K562 (cell line): ENCODE measurements at regions not wholly inside any gene's neighbourhood (a gene's known extent, or its start where the extent isn't known, plus 50 kb on each side); places are given as distances from the start of the nearest gene placed in this dataset.
"Not testable (repeated sequence)": the region's sequence is repeated elsewhere in the genome, so short reads cannot be mapped to it uniquely, and the experiment has no call there.

Source experiments
- ATAC-seq: fragments of 200-7000 bp; cut with Tn5 transposase; 3 replicates; pipeline ENCODE4 v1.9.1; 2020; ENCODE audit warnings: moderate library complexity
- BruUV-seq: library from RNA; stranded (reverse); fragments of 400-500 nt; replicated peaks from 2 replicates; lab custom pipeline; 2021; lab: Mats Ljungman, UMichigan
- CTCF ChIA-PET: fragments of 300-600 bp; formaldehyde crosslinking; extraction: SDS; loops from one replicate; lab custom pipeline; 2021; ENCODE audit warnings: low intra/inter-chr PET ratio; lab: Yijun Ruan, JAX
- POLR2A ChIA-PET: fragments of 300-600, 350-650 bp; sonication (Branson Sonifier 250); formaldehyde crosslinking; extraction: SDS; loops from one replicate; lab custom pipeline; 2021; ENCODE audit warnings: antibody characterized with exemption, inconsistent platforms; lab: Yijun Ruan, JAX
- DNase-seq, 4 experiments: peaks; one replicate each; pipeline versions ENCODE4 v3.0.0 to v3.0.0-alpha.2; 2011 to 2018; ENCODE audit warnings: low spot score in 3 of 4, mixed read lengths in 3 of 4; ENCODE audit errors: extremely low read depth in 1 of 4
- FAIRE-seq: peaks from 2 replicates; lab custom pipeline; 2011; peaks lifted over from hg19 to GRCh38; lab: Jason Lieb, UNC
- H2AFZ ChIP-seq: 2 replicates; pipeline ENCODE4 v1.6.0; 2011; ENCODE audit warnings: low read depth, low read length, control low read depth, inconsistent platforms
- H3K27ac ChIP-seq: fragments of 200-600 bp; 3 replicates; pipeline ENCODE4 v1.8.0; 2011; ENCODE audit warnings: low read depth, mild to moderate bottlenecking, control low read depth, inconsistent platforms, low read length, moderate library complexity, mixed read lengths; ENCODE audit errors: extremely low read depth
- H3K27me3 ChIP-seq, 2 experiments: fragments of 300-600 bp in 1 of 2; 2 replicates in 1 of 2; 3 replicates in 1 of 2; pipeline versions ENCODE4 v1.6.0 to v1.8.0; 2011; ENCODE audit warnings: inconsistent platforms in 2 of 2, low read length in 2 of 2, mild to moderate bottlenecking in 1 of 2, mixed read lengths in 1 of 2, moderate library complexity in 1 of 2; ENCODE audit not compliant: control insufficient read depth in 2 of 2, insufficient read depth in 2 of 2
- H3K36me3 ChIP-seq: fragments of 300-600 bp; 3 replicates; pipeline ENCODE4 v1.8.0; 2011; ENCODE audit warnings: mild to moderate bottlenecking, low read length, inconsistent platforms; ENCODE audit not compliant: control insufficient read depth, insufficient read depth
- H3K4me1 ChIP-seq, 2 experiments: fragments of 200-600 bp in 1 of 2; replicated peaks in 1 of 2; 2 replicates in 1 of 2; 3 replicates in 1 of 2; pipeline versions ENCODE4 v1.5.1 to v1.8.0; 2011; ENCODE audit warnings: inconsistent platforms in 2 of 2, low read length in 2 of 2, mild to moderate bottlenecking in 1 of 2, mixed read lengths in 1 of 2, moderate library complexity in 1 of 2; ENCODE audit not compliant: control insufficient read depth in 2 of 2, insufficient read depth in 2 of 2
- H3K4me2 ChIP-seq: 2 replicates; pipeline ENCODE4 v1.6.1; 2011; ENCODE audit warnings: low read length, control low read depth, inconsistent platforms, mixed read lengths; ENCODE audit not compliant: insufficient read depth
- H3K4me3 ChIP-seq: fragments of 200-600 bp; sonication (generic), shearing (Covaris generic); 2 replicates; pipeline ENCODE4 v1.5.1; 2016; ENCODE audit warnings: control low read depth, inconsistent platforms
- H3K79me2 ChIP-seq: fragments of 200-600 bp; 3 replicates; pipeline ENCODE4 v1.8.0; 2011; ENCODE audit warnings: low read length, inconsistent platforms; ENCODE audit not compliant: control insufficient read depth, insufficient read depth
- H3K9ac ChIP-seq, 2 experiments: 2 replicates each; pipeline versions ENCODE4 v1.6.0 to v1.6.1; 2011; ENCODE audit warnings: low read depth in 2 of 2, low read length in 2 of 2, control low read depth in 1 of 2, inconsistent platforms in 1 of 2, mild to moderate bottlenecking in 1 of 2, mixed read lengths in 1 of 2; ENCODE audit not compliant: insufficient read depth in 1 of 2
- H3K9me1 ChIP-seq: one replicate; pipeline ENCODE4 v1.6.0; 2011; ENCODE audit warnings: inconsistent platforms, mild to moderate bottlenecking, low read length, moderate library complexity; ENCODE audit not compliant: control insufficient read depth, insufficient read depth
- H3K9me3 ChIP-seq: replicated peaks from 2 replicates; pipeline ENCODE4 v1.5.1; 2011; ENCODE audit warnings: low read depth, low read length, inconsistent platforms; ENCODE audit not compliant: control insufficient read depth, insufficient read depth
- H4K20me1 ChIP-seq: replicated peaks from 2 replicates; pipeline ENCODE4 v1.6.1; 2011; ENCODE audit warnings: low read length, inconsistent platforms, mixed read lengths; ENCODE audit not compliant: control insufficient read depth, insufficient read depth
- FOXP1 ChIP-seq: sonication (generic); formaldehyde crosslinking; IDR thresholded peaks from 2 replicates; pipeline ENCODE4 v1.8.0; 2022; ENCODE audit warnings: mild to moderate bottlenecking, missing genetic modification reagents
- KLF6 ChIP-seq: fragments of 250-450 bp; sonication (Bioruptor Pico); IDR thresholded peaks from 2 replicates; pipeline ENCODE4 v1.4.0; 2020; ENCODE audit warnings: mild to moderate bottlenecking, moderate library complexity, borderline replicate concordance
- NR0B1 ChIP-seq: fragments of 450-650 bp; IDR thresholded peaks from one replicate; pipeline ENCODE4 v1.6.1; 2018; ENCODE audit warnings: mild to moderate bottlenecking, moderate library complexity; ENCODE audit not compliant: partially characterized antibody
- PCBP2 ChIP-seq: fragments of 200-400 bp; formaldehyde crosslinking; IDR thresholded peaks from 2 replicates; pipeline ENCODE4 v1.6.1; 2018; ENCODE audit warnings: low read length, low read depth, mild to moderate bottlenecking, moderate library complexity; ENCODE audit not compliant: poor library complexity, severe bottlenecking
- STAT6 ChIP-seq: sonication (generic); formaldehyde crosslinking; IDR thresholded peaks from 2 replicates; pipeline ENCODE4 v1.8.1; 2023; ENCODE audit warnings: mild to moderate bottlenecking, missing genetic modification reagents
- TBP ChIP-seq: optimal IDR thresholded peaks from 2 replicates; pipeline ENCODE3; 2011; ENCODE audit warnings: low read depth, low read length, improper control_type of control experiment
- ZKSCAN3 ChIP-seq: fragments of 250-450 bp; sonication (Bioruptor Pico); IDR thresholded peaks from 2 replicates; pipeline ENCODE4 v1.4.0; 2020
- ZNF589 ChIP-seq: fragments of 200-800 bp; sonication (Bioruptor generic); IDR thresholded peaks from 2 replicates; pipeline ENCODE4 v1.6.1; 2016; ENCODE audit warnings: low read depth, missing genetic modification characterization, missing compliant biosample characterization
- ZNF76 ChIP-seq: fragments of 250-450 bp; sonication (Bioruptor Pico); IDR thresholded peaks from 2 replicates; pipeline ENCODE4 v1.4.0; 2020; ENCODE audit warnings: mild to moderate bottlenecking, moderate library complexity, borderline replicate concordance
- ZNF766 ChIP-seq: fragments of 200-800 bp; sonication (Bioruptor generic); conservative IDR thresholded peaks from 2 replicates; pipeline ENCODE4 v1.6.1; 2016; ENCODE audit warnings: missing genetic modification characterization, missing compliant biosample characterization
- WGBS: fragments of 100-300 bp; shearing (Covaris generic); methylation state at CpG from one replicate; pipeline ENCODE4 v1.1.6; 2016; ENCODE audit warnings: low coverage, mixed read lengths; ENCODE audit not compliant: insufficient coverage; ENCODE audit errors: missing lambda C conversion rate; 5-methylcytosine and 5-hydroxymethylcytosine counted together
- in situ Hi-C: fragments of 300-500 bp; cut with MboI; formaldehyde crosslinking; loops from 4 replicates; pipeline ENCODE4 v1.15.0; 2018; ENCODE audit warnings: inconsistent platforms, mixed read lengths
- intact Hi-C: fragments of 100-400 bp; cut with micrococcal nuclease; formaldehyde crosslinking; loops from 2 replicates; pipeline ENCODE4 v1.14.2; 2022
- TF ChIP-seq, protein P1 (sequence below): conservative IDR thresholded peaks from 2 replicates; pipeline ENCODE4 v1.6.1; 2011; ENCODE audit warnings: low read depth, mild to moderate bottlenecking, low read length; ENCODE audit not compliant: control insufficient read depth

DNA sequence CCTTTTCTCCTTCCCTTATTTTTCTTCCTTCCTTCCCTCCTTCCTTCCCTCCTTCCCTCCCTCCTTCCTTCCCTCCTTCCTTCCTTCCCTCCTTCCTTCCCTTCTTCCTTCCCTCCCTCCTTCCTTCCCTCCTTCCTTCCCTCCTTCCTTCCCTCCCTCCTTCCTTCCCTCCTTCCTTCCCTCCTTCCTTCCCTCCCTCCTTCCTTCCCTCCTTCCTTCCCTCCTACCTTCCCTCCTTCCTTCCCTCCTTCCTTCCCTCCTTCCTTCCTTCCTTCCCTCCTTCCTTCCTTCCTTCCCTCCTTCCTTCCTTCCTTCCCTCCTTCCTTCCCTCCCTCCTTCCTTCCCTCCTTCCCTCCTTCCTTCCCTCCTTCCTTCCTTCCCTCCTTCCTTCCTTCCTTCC, 459.6 kb downstream of the CDH11 start:
- CTCF ChIA-PET, H3K4me1 ChIP-seq, H3K4me2 ChIP-seq, H3K4me3 ChIP-seq, H2AFZ ChIP-seq, H3K79me2 ChIP-seq, DNase-seq, H4K20me1 ChIP-seq, ATAC-seq, BruUV-seq, H3K27ac ChIP-seq, POLR2A ChIA-PET, H3K9ac ChIP-seq, H3K36me3 ChIP-seq, in situ Hi-C loops, H3K9me1 ChIP-seq, intact Hi-C loops, FAIRE-seq, H3K27me3 ChIP-seq, H3K9me3 ChIP-seq: not testable (repeated sequence)
- peak; percentile 51 for TF ChIP-seq PCBP2

DNA sequence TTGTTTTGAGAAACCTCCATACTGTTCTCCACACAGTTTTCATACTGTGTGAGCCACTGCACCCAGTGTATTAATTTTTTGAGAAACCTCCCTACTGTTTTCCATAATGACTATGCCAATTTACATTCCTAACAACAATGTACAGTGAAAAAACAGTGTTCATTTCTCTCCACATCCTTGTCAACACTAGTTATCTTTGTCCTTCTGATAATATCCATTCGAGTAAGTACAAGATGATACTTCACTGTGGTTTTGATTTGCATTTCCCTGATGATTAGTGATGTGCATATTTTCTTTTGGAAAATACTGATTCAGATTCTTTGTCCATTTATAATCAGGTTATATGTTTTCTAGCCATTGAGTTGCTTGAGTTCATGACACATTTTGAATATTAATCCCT, 462.0 kb downstream of the CDH11 start:
- POLR2A ChIA-PET, result no interaction called here
- H3K9me3 ChIP-seq, result no peaks in the 10 kb centered on the region
- no peaks in the 10 kb centered on the region for H3K79me2 ChIP-seq
- H3K9ac ChIP-seq, result no peak overlapping the region
- no peak overlapping the region for H3K27ac ChIP-seq
- in situ Hi-C loops (no loop called here), intact Hi-C loops (no loop called here)
- H2AFZ ChIP-seq, result no peak overlapping the region
- whole genome bisulfite sequencing, result 0% methylated on average over 1 of the region's 1 CpG
- no peaks in the 10 kb centered on the region for H4K20me1 ChIP-seq
- BruUV-seq, result no TSS peak
- no peaks in the 10 kb centered on the region for H3K27me3 ChIP-seq
- CTCF ChIA-PET, result no interaction called here
- H3K36me3 ChIP-seq, result no peaks in the 10 kb centered on the region
- ATAC-seq (no peak), DNase-seq (no peak), FAIRE-seq (no peak)
- H3K4me3 ChIP-seq, result no peak overlapping the region
- H3K4me2 ChIP-seq, result no peak overlapping the region
- no peaks in the 10 kb centered on the region for H3K9me1 ChIP-seq
- no peaks in the 10 kb centered on the region for H3K4me1 ChIP-seq
- no peak for TF ChIP-seq STAT6 (CRISPR knock-in tag)
- no peak for TF ChIP-seq ZNF766 (CRISPR knock-in tag)
- TF ChIP-seq, protein P1, sequence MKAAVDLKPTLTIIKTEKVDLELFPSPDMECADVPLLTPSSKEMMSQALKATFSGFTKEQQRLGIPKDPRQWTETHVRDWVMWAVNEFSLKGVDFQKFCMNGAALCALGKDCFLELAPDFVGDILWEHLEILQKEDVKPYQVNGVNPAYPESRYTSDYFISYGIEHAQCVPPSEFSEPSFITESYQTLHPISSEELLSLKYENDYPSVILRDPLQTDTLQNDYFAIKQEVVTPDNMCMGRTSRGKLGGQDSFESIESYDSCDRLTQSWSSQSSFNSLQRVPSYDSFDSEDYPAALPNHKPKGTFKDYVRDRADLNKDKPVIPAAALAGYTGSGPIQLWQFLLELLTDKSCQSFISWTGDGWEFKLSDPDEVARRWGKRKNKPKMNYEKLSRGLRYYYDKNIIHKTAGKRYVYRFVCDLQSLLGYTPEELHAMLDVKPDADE, result no peak
- no peak for TF ChIP-seq TBP
- no peak for TF ChIP-seq NR0B1
- TF ChIP-seq ZNF589 (CRISPR knock-in tag), result no peak
- no peak for TF ChIP-seq ZKSCAN3
- no peak for TF ChIP-seq KLF6 (CRISPR knock-in tag)
- no peak for TF ChIP-seq FOXP1
- TF ChIP-seq ZNF76 (CRISPR knock-in tag), result no peak
